Liver (tissue), 8 donors: ENCODE measurements at regions not wholly inside any gene's neighbourhood (a gene's known extent, or its start where the extent isn't known, plus 50 kb on each side); places are given as distances from the start of the nearest gene placed in this dataset.

Source experiments
- DNase-seq: peaks from one replicate; pipeline ENCODE4 v3.0.0-alpha.2; 2017; ENCODE audit warnings: low spot score
- H3K27ac ChIP-seq, 2 donors: one replicate each; pipeline ENCODE4 v1.7.0; 2013; ENCODE audit warnings: inconsistent platforms in 2 of 2, low read length in 2 of 2, control low read depth in 1 of 2, low read depth in 1 of 2, mild to moderate bottlenecking in 1 of 2
- H3K27me3 ChIP-seq, 4 donors: one replicate each; pipeline versions ENCODE4 v1.6.1 to v1.7.0; 2013; ENCODE audit warnings: low read length in 3 of 4, inconsistent platforms in 1 of 4, mild to moderate bottlenecking in 1 of 4, moderate library complexity in 1 of 4; ENCODE audit not compliant: control insufficient read depth in 4 of 4, insufficient read depth in 4 of 4
- H3K36me3 ChIP-seq, 4 donors: one replicate each; pipeline versions ENCODE4 v1.6.1 to v1.7.0; 2013; ENCODE audit warnings: low read length in 3 of 4, mild to moderate bottlenecking in 3 of 4, low read depth in 1 of 4, moderate library complexity in 1 of 4; ENCODE audit not compliant: control insufficient read depth in 4 of 4, insufficient read depth in 3 of 4
- H3K4me1 ChIP-seq, 4 donors: one replicate each; pipeline versions ENCODE4 v1.6.1 to v1.7.0; 2013; ENCODE audit warnings: low read length in 3 of 4, mild to moderate bottlenecking in 3 of 4, moderate library complexity in 1 of 4; ENCODE audit not compliant: control insufficient read depth in 4 of 4, insufficient read depth in 4 of 4
- H3K4me3 ChIP-seq, 3 donors: one replicate each; pipeline versions ENCODE4 v1.6.1 to v1.7.0; 2013; ENCODE audit warnings: low read length in 3 of 3, control low read depth in 1 of 3, low read depth in 1 of 3, mild to moderate bottlenecking in 1 of 3
- H3K9ac ChIP-seq, 2 donors: one replicate each; pipeline ENCODE4 v1.7.0; 2013; ENCODE audit warnings: low read length in 2 of 2, mild to moderate bottlenecking in 2 of 2, moderate library complexity in 2 of 2, control low read depth in 1 of 2, low read depth in 1 of 2
- H3K9me3 ChIP-seq, 4 donors: one replicate each; pipeline versions ENCODE4 v1.6.1 to v1.7.0; 2013; ENCODE audit warnings: low read length in 3 of 4; ENCODE audit not compliant: control insufficient read depth in 4 of 4
- ATF3 ChIP-seq: IDR thresholded peaks from 2 replicates; pipeline ENCODE4 v1.6.1; 2016; ENCODE audit warnings: antibody characterized with exemption
- EGR1 ChIP-seq, 2 donors: IDR thresholded peaks; 2 replicates each; pipeline ENCODE4 v1.6.1; 2016 to 2018; ENCODE audit warnings: antibody characterized with exemption in 2 of 2, low read depth in 2 of 2
- FOXA1 ChIP-seq: IDR thresholded peaks from 2 replicates; pipeline ENCODE4 v1.6.1; 2016; ENCODE audit warnings: antibody characterized with exemption
- FOXA2 ChIP-seq: IDR thresholded peaks from 2 replicates; pipeline ENCODE4 v1.6.1; 2016; ENCODE audit warnings: antibody characterized with exemption
- GABPA ChIP-seq, 2 donors: IDR thresholded peaks in 1 of 2; conservative IDR thresholded peaks in 1 of 2; 2 replicates each; pipeline ENCODE4 v1.6.1; 2016; ENCODE audit warnings: antibody characterized with exemption in 2 of 2, mild to moderate bottlenecking in 1 of 2, moderate library complexity in 1 of 2
- HNF4G ChIP-seq: IDR thresholded peaks from 2 replicates; pipeline ENCODE4 v1.6.1; 2016; ENCODE audit warnings: antibody characterized with exemption
- JUND ChIP-seq, 2 donors: IDR thresholded peaks; 2 replicates each; pipeline ENCODE4 v1.6.1; 2016; ENCODE audit warnings: antibody characterized with exemption in 2 of 2
- MAX ChIP-seq: IDR thresholded peaks from 2 replicates; pipeline ENCODE4 v1.6.1; 2016; ENCODE audit warnings: antibody characterized with exemption
- NR2F2 ChIP-seq: IDR thresholded peaks from 2 replicates; pipeline ENCODE4 v1.6.1; 2016; ENCODE audit warnings: antibody characterized with exemption
- RAD21 ChIP-seq, 2 donors: IDR thresholded peaks; 2 replicates each; pipeline ENCODE4 v1.6.1; 2016; ENCODE audit warnings: antibody characterized with exemption in 2 of 2, mild to moderate bottlenecking in 2 of 2
- RXRA ChIP-seq, 2 donors: IDR thresholded peaks; 2 replicates each; pipeline ENCODE4 v1.6.1; 2017 to 2018; ENCODE audit warnings: antibody characterized with exemption in 2 of 2, mild to moderate bottlenecking in 1 of 2
- SP1 ChIP-seq: IDR thresholded peaks from 2 replicates; pipeline ENCODE4 v1.6.1; 2018; ENCODE audit warnings: antibody characterized with exemption, mild to moderate bottlenecking
- TAF1 ChIP-seq: conservative IDR thresholded peaks from 2 replicates; pipeline ENCODE4 v1.6.1; 2016; ENCODE audit warnings: antibody characterized with exemption, mild to moderate bottlenecking
- YY1 ChIP-seq: IDR thresholded peaks from 2 replicates; pipeline ENCODE4 v1.6.1; 2016; ENCODE audit warnings: antibody characterized with exemption, mild to moderate bottlenecking
- WGBS: extraction: QIAGEN DNeasy Blood & Tissue Kit; methylation state at CpG from one replicate; pipeline ENCODE4 v1.1.7; 2013; 5-methylcytosine and 5-hydroxymethylcytosine counted together
- TF ChIP-seq, protein P1 (sequence below): IDR thresholded peaks from 2 replicates; pipeline ENCODE4 v1.6.1; 2016; ENCODE audit warnings: antibody characterized with exemption, mild to moderate bottlenecking
- TF ChIP-seq, protein P2 (sequence below): fragments of 150-350 bp; IDR thresholded peaks from 2 replicates; pipeline ENCODE4 v1.5.1; 2017; ENCODE audit warnings: improper control_type of control experiment, low read depth, low read length; ENCODE audit not compliant: missing input control
- TF ChIP-seq, protein P3 (sequence below): IDR thresholded peaks from 2 replicates; pipeline ENCODE4 v1.6.1; 2016; ENCODE audit warnings: antibody characterized with exemption
- donor health status: healthy.
- donor health status: healthy.
- donor health status: healthy.
- donor health status: healthy.
- donor health status: healthy.

DNA sequence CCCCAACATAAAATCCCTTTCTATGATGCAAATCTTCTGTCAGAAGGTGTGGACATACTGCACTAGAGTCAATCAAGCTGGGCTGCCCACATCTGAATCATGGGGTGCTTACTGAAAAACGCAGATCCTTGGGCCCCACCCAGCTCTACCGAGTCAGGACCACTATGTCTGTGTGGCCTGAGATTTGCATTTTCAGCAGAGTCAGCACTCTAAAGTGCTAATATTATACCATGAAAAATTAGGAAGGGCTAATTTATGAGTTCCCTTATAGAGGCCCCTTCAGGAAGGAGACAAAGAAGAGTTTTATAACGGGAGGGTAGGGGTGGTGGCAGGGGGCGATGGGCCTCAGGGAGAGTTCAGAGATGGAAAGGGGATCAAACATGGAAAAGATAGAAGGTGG, 163.3 kb upstream of the NABP1 start:
- 72% methylated on average over 4 of the region's 4 CpGs for WGBS
- H3K9me3 ChIP-seq: no peaks in the 10 kb centered on the region
- no peak overlapping the region for H3K4me3 ChIP-seq
- no peak for DNase-seq
- TF ChIP-seq, protein P1, sequence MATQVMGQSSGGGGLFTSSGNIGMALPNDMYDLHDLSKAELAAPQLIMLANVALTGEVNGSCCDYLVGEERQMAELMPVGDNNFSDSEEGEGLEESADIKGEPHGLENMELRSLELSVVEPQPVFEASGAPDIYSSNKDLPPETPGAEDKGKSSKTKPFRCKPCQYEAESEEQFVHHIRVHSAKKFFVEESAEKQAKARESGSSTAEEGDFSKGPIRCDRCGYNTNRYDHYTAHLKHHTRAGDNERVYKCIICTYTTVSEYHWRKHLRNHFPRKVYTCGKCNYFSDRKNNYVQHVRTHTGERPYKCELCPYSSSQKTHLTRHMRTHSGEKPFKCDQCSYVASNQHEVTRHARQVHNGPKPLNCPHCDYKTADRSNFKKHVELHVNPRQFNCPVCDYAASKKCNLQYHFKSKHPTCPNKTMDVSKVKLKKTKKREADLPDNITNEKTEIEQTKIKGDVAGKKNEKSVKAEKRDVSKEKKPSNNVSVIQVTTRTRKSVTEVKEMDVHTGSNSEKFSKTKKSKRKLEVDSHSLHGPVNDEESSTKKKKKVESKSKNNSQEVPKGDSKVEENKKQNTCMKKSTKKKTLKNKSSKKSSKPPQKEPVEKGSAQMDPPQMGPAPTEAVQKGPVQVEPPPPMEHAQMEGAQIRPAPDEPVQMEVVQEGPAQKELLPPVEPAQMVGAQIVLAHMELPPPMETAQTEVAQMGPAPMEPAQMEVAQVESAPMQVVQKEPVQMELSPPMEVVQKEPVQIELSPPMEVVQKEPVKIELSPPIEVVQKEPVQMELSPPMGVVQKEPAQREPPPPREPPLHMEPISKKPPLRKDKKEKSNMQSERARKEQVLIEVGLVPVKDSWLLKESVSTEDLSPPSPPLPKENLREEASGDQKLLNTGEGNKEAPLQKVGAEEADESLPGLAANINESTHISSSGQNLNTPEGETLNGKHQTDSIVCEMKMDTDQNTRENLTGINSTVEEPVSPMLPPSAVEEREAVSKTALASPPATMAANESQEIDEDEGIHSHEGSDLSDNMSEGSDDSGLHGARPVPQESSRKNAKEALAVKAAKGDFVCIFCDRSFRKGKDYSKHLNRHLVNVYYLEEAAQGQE: no peak
- TF ChIP-seq TAF1 (no peak), FOXA1 (no peak), EGR1 (IDR thresholded peaks at IDR 0.05; ENCODE audit: low read depth in 2 of 2) (no peak), ATF3 (no peak), FOXA2 (no peak), NR2F2 (no peak), YY1 (no peak), SP1 (no peak), JUND (IDR thresholded peaks at IDR 0.05) (no peak), HNF4G (no peak), GABPA (IDR thresholded peaks at IDR 0.05 in 1 of 2, conservative IDR thresholded peaks at IDR 0.05 in 1 of 2) (no peak)
- H3K9ac ChIP-seq: no peak overlapping the region
- no peaks in the 10 kb centered on the region for H3K27me3 ChIP-seq
- no peaks in the 10 kb centered on the region for H3K36me3 ChIP-seq
- no peaks in the 10 kb centered on the region for H3K4me1 ChIP-seq
- H3K27ac ChIP-seq: no peak overlapping the region

GRCh38 chr2:191515551-191515950, 162.4 kb upstream of the NABP1 start:
- WGBS: 77% methylated on average over 3 of the region's 3 CpGs
- no peaks in the 10 kb centered on the region for H3K27me3 ChIP-seq
- TF ChIP-seq, protein P2, sequence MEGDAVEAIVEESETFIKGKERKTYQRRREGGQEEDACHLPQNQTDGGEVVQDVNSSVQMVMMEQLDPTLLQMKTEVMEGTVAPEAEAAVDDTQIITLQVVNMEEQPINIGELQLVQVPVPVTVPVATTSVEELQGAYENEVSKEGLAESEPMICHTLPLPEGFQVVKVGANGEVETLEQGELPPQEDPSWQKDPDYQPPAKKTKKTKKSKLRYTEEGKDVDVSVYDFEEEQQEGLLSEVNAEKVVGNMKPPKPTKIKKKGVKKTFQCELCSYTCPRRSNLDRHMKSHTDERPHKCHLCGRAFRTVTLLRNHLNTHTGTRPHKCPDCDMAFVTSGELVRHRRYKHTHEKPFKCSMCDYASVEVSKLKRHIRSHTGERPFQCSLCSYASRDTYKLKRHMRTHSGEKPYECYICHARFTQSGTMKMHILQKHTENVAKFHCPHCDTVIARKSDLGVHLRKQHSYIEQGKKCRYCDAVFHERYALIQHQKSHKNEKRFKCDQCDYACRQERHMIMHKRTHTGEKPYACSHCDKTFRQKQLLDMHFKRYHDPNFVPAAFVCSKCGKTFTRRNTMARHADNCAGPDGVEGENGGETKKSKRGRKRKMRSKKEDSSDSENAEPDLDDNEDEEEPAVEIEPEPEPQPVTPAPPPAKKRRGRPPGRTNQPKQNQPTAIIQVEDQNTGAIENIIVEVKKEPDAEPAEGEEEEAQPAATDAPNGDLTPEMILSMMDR: no peak
- TF ChIP-seq YY1 (no peak), RAD21 (IDR thresholded peaks at IDR 0.05) (no peak), ATF3 (no peak), MAX (no peak), FOXA1 (no peak), JUND (IDR thresholded peaks at IDR 0.05) (no peak), EGR1 (IDR thresholded peaks at IDR 0.05; ENCODE audit: low read depth in 2 of 2) (no peak), RXRA (IDR thresholded peaks at IDR 0.05) (no peak), FOXA2 (no peak)
- TF ChIP-seq, protein P1: no peak
- TF ChIP-seq, protein P3, sequence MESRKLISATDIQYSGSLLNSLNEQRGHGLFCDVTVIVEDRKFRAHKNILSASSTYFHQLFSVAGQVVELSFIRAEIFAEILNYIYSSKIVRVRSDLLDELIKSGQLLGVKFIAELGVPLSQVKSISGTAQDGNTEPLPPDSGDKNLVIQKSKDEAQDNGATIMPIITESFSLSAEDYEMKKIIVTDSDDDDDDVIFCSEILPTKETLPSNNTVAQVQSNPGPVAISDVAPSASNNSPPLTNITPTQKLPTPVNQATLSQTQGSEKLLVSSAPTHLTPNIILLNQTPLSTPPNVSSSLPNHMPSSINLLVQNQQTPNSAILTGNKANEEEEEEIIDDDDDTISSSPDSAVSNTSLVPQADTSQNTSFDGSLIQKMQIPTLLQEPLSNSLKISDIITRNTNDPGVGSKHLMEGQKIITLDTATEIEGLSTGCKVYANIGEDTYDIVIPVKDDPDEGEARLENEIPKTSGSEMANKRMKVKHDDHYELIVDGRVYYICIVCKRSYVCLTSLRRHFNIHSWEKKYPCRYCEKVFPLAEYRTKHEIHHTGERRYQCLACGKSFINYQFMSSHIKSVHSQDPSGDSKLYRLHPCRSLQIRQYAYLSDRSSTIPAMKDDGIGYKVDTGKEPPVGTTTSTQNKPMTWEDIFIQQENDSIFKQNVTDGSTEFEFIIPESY: no peak
- no peak overlapping the region for H3K4me3 ChIP-seq
- H3K36me3 ChIP-seq: no peaks in the 10 kb centered on the region
- H3K27ac ChIP-seq: no peak overlapping the region
- H3K9ac ChIP-seq: no peak overlapping the region
- DNase-seq: no peak
- H3K4me1 ChIP-seq: no peaks in the 10 kb centered on the region
- no peaks in the 10 kb centered on the region for H3K9me3 ChIP-seq
